H9 (cell line): ENCODE measurements at regions not wholly inside any gene's neighbourhood (a gene's known extent, or its start where the extent isn't known, plus 50 kb on each side); places are given as distances from the start of the nearest gene placed in this dataset.

ENCODE experiments used
- DNase-seq: peaks from one replicate; pipeline ENCODE4 v3.0.0-alpha.2; 2017
- H2AFZ ChIP-seq: one replicate; pipeline ENCODE4 v1.6.1; 2013; ENCODE audit warnings: mild to moderate bottlenecking, low read length, control low read depth, moderate library complexity
- H2AK5ac ChIP-seq: 2 replicates; pipeline ENCODE4 v1.6.1; 2013; ENCODE audit warnings: low read length, control low read depth, mixed read lengths; ENCODE audit not compliant: insufficient read length
- H2BK120ac ChIP-seq: one replicate; pipeline ENCODE4 v1.6.1; 2013; ENCODE audit warnings: low read depth, mild to moderate bottlenecking, low read length, control low read depth, inconsistent platforms; ENCODE audit not compliant: poor library complexity, severe bottlenecking
- H2BK12ac ChIP-seq: 2 replicates; pipeline ENCODE4 v1.6.1; 2013; ENCODE audit warnings: low read length, control low read depth, mixed read lengths, low read depth; ENCODE audit not compliant: insufficient read length
- H2BK15ac ChIP-seq: 2 replicates; pipeline ENCODE4 v1.6.1; 2013; ENCODE audit warnings: low read depth, low read length, control low read depth
- H2BK20ac ChIP-seq: one replicate; pipeline ENCODE4 v1.6.1; 2013; ENCODE audit warnings: low read depth, mild to moderate bottlenecking, low read length, control low read depth, inconsistent platforms; ENCODE audit not compliant: poor library complexity, severe bottlenecking
- H2BK5ac ChIP-seq: 2 replicates; pipeline ENCODE4 v1.6.1; 2013; ENCODE audit warnings: low read length, control low read depth, mixed read lengths; ENCODE audit not compliant: insufficient read length
- H3K14ac ChIP-seq: 2 replicates; pipeline ENCODE4 v1.6.1; 2013; ENCODE audit warnings: low read length, control low read depth; ENCODE audit not compliant: insufficient read depth
- H3K18ac ChIP-seq: 2 replicates; pipeline ENCODE4 v1.6.1; 2013; ENCODE audit warnings: low read depth, mild to moderate bottlenecking, mixed read lengths, low read length, control low read depth; ENCODE audit not compliant: insufficient read length
- H3K23ac ChIP-seq: 2 replicates; pipeline ENCODE4 v1.6.1; 2013; ENCODE audit warnings: low read length, control low read depth, mixed read lengths, low read depth; ENCODE audit not compliant: insufficient read length
- H3K23me2 ChIP-seq: 2 replicates; pipeline ENCODE4 v1.6.1; 2013; ENCODE audit warnings: low read depth, mild to moderate bottlenecking, mixed read lengths, low read length, control low read depth; ENCODE audit not compliant: insufficient read length, poor library complexity, severe bottlenecking
- H3K27ac ChIP-seq: 2 replicates; pipeline ENCODE4 v1.5.1; 2013; ENCODE audit warnings: low read length, control low read depth, mixed read lengths, low read depth; ENCODE audit not compliant: insufficient read length
- H3K27me3 ChIP-seq: 2 replicates; pipeline ENCODE4 v1.6.1; 2013; ENCODE audit warnings: low read length, control low read depth, inconsistent platforms; ENCODE audit not compliant: insufficient read depth
- H3K4ac ChIP-seq: 2 replicates; pipeline ENCODE4 v1.6.1; 2013; ENCODE audit warnings: low read depth, mild to moderate bottlenecking, control low read depth, inconsistent platforms, low read length, moderate library complexity
- H3K4me1 ChIP-seq: 2 replicates; pipeline ENCODE4 v1.6.1; 2013; ENCODE audit warnings: low read length, control low read depth, inconsistent platforms; ENCODE audit not compliant: insufficient read depth
- H3K4me2 ChIP-seq: 2 replicates; pipeline ENCODE4 v1.6.1; 2013; ENCODE audit warnings: low read length, control low read depth, mixed read lengths; ENCODE audit not compliant: insufficient read length, insufficient read depth
- H3K56ac ChIP-seq: 2 replicates; pipeline ENCODE4 v1.6.1; 2013; ENCODE audit warnings: low read depth, mild to moderate bottlenecking, mixed read lengths, low read length, control low read depth; ENCODE audit not compliant: insufficient read length
- H3K79me1 ChIP-seq: 2 replicates; pipeline ENCODE4 v1.6.1; 2013; ENCODE audit warnings: low read depth, mild to moderate bottlenecking, moderate library complexity, low read length, control low read depth, inconsistent platforms; ENCODE audit not compliant: insufficient read depth, poor library complexity, severe bottlenecking
- H3K79me2 ChIP-seq: 2 replicates; pipeline ENCODE4 v1.6.1; 2013; ENCODE audit warnings: low read length, control low read depth, inconsistent platforms; ENCODE audit not compliant: insufficient read depth
- H3K9ac ChIP-seq: 2 replicates; pipeline ENCODE4 v1.6.1; 2013; ENCODE audit warnings: low read length, control low read depth, mixed read lengths; ENCODE audit not compliant: insufficient read length; ENCODE audit errors: extremely low read depth
- H3K9me3 ChIP-seq: one replicate; pipeline ENCODE4 v1.6.1; 2013; ENCODE audit warnings: low read depth, low read length, inconsistent platforms; ENCODE audit not compliant: control insufficient read depth
- H3T11ph ChIP-seq: one replicate; pipeline ENCODE4 v1.6.1; 2013; ENCODE audit warnings: mild to moderate bottlenecking, low read length, control low read depth, inconsistent platforms
- H4K20me1 ChIP-seq: one replicate; pipeline ENCODE4 v1.6.1; 2013; ENCODE audit not compliant: control insufficient read depth, insufficient read length, insufficient read depth
- H4K5ac ChIP-seq: 2 replicates; pipeline ENCODE4 v1.6.1; 2013; ENCODE audit warnings: low read depth, mild to moderate bottlenecking, mixed read lengths, low read length, control low read depth; ENCODE audit not compliant: insufficient read length
- H4K8ac ChIP-seq: replicated peaks from 2 replicates; pipeline ENCODE4 v1.6.1; 2013; ENCODE audit warnings: low read length, control low read depth, mixed read lengths, low read depth; ENCODE audit not compliant: insufficient read length
- H4K91ac ChIP-seq: 2 replicates; pipeline ENCODE4 v1.6.1; 2013; ENCODE audit warnings: low read depth, mild to moderate bottlenecking, moderate library complexity, mixed read lengths, low read length, control low read depth; ENCODE audit not compliant: insufficient read length
- H3K27ac Mint-ChIP-seq, 3 experiments: 2 replicates in 2 of 3; 3 replicates in 1 of 3; pipeline ENCODE4 v1.8.0; 2020 to 2021; ENCODE audit warnings: mixed read lengths in 3 of 3, mild to moderate bottlenecking in 1 of 3, moderate library complexity in 1 of 3
- H3K27me3 Mint-ChIP-seq: 2 replicates; pipeline ENCODE4 v1.8.0; 2021; ENCODE audit warnings: low read depth, mild to moderate bottlenecking, moderate library complexity, mixed read lengths
- H3K36me3 Mint-ChIP-seq, 3 experiments: 2 replicates in 2 of 3; 3 replicates in 1 of 3; pipeline ENCODE4 v1.8.0; 2020 to 2021; ENCODE audit warnings: low read depth in 3 of 3, mixed read lengths in 3 of 3; ENCODE audit not compliant: insufficient read depth in 1 of 3
- H3K4me1 Mint-ChIP-seq, 2 experiments: 2 replicates each; pipeline ENCODE4 v1.8.0; 2020; ENCODE audit warnings: mixed read lengths in 2 of 2
- H3K4me3 Mint-ChIP-seq, 2 experiments: 2 replicates in 1 of 2; 3 replicates in 1 of 2; pipeline ENCODE4 v1.8.0; 2020 to 2021; ENCODE audit warnings: mild to moderate bottlenecking in 2 of 2, mixed read lengths in 2 of 2, moderate library complexity in 1 of 2
- H3K9me3 Mint-ChIP-seq, 2 experiments: 2 replicates in 1 of 2; 3 replicates in 1 of 2; pipeline ENCODE4 v1.8.0; 2020; ENCODE audit warnings: mild to moderate bottlenecking in 2 of 2, mixed read lengths in 2 of 2, moderate library complexity in 1 of 2
- CTCF ChIP-seq: fragments of 200-600 bp; sonication (generic); conservative IDR thresholded peaks from 3 replicates; pipeline ENCODE4 v1.8.0; 2021; ENCODE audit warnings: antibody characterized with exemption, mild to moderate bottlenecking
- WGBS: extraction: QIAGEN DNeasy Blood & Tissue Kit; methylation state at CpG from one replicate; pipeline ENCODE4 v1.1.7; 2013; ENCODE audit warnings: missing lambda C conversion rate, low lambda C conversion rate, mixed read lengths; ENCODE audit not compliant: insufficient read length; ENCODE audit errors: extremely low coverage; 5-methylcytosine and 5-hydroxymethylcytosine counted together

DNA sequence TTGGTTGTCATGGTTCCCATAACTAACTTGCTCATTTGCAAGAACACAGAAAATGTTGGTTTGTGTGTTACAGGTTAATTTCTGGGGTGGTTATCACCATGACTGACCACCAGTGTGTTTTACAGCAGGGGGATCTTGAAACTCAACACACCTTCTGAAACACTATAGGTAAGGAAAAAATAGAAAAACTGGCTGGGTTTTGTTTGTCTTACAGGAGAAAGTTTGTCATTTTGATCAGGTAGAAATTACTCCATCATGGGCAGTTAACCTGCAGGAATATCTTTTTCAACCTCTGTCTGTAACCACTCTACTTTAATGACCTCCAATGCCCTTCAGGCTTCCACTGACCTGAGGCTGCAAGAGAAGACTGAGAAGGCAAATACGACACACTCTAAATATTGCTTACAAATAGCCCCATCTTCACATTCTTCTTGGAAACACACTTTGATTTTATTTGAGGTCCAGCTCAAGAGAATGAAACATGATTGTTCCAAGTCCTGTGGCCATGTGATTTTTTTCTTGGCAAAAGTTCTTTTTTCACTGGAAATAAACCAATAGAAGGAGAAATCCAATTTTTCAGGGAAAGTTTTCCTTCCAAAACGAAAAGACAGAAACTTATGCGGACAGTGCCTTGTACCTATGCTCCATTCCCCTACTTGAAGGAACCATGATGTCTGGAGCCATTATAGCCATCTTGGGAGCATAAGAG is 428.7 kb upstream of the SALL1 start:
- Mint-ChIP-seq H3K27me3 (no peaks in the 10 kb centered on the region; the same call in 1 of the 2 replicates), H3K4me1 (peaks cover 10 to 13% of the 10 kb centered on the region in 2 experiments), H3K9me3 (no peaks in the 10 kb centered on the region; a peak in 1 of 5 replicates), H3K27ac (no peak overlapping the region), H3K36me3 (no peaks in the 10 kb centered on the region), H3K4me3 (no peak overlapping the region)
- no peaks in the 10 kb centered on the region for H4K20me1 ChIP-seq
- no peak overlapping the region for H4K8ac ChIP-seq
- H3K9ac ChIP-seq: no peak overlapping the region
- H3K79me2 ChIP-seq: no peaks in the 10 kb centered on the region
- DNase-seq: no peak
- H3K23me2 ChIP-seq: no peaks in the 10 kb centered on the region
- TF ChIP-seq CTCF: no peak
- no peak overlapping the region for H3K23ac ChIP-seq
- no peak overlapping the region for H4K5ac ChIP-seq
- H3K14ac ChIP-seq: no peak overlapping the region
- H2BK120ac ChIP-seq: no peak overlapping the region
- H3T11ph ChIP-seq: no peak overlapping the region
- no peak overlapping the region for H2BK20ac ChIP-seq
- no peaks in the 10 kb centered on the region for H3K79me1 ChIP-seq
- no peak overlapping the region for H3K18ac ChIP-seq
- H2BK12ac ChIP-seq: no peak overlapping the region
- H3K9me3 ChIP-seq: no peaks in the 10 kb centered on the region
- no peak overlapping the region for H3K27ac ChIP-seq
- no peak overlapping the region for H3K56ac ChIP-seq
- H3K4me2 ChIP-seq: no peak overlapping the region
- H2BK15ac ChIP-seq: no peak overlapping the region
- no peak overlapping the region for H4K91ac ChIP-seq
- H3K27me3 ChIP-seq: no peaks in the 10 kb centered on the region
- H2AFZ ChIP-seq: no peak overlapping the region
- no peak overlapping the region for H2BK5ac ChIP-seq
- no peak overlapping the region for H3K4ac ChIP-seq
- H3K4me1 ChIP-seq: peaks cover 4% of the 10 kb centered on the region; the same call in 1 of the 2 replicates
- no CpG with 5 or more reads among the region's 3 CpGs for WGBS
- H2AK5ac ChIP-seq: no peak overlapping the region
